HG03439 (cell line): ENCODE measurements at regions not wholly inside any gene's neighbourhood (a gene's known extent, or its start where the extent isn't known, plus 50 kb on each side); places are given as distances from the start of the nearest gene placed in this dataset.

ENCODE experiments used
- ATAC-seq: cut with Tn5 transposase; IDR thresholded peaks from one replicate; pipeline ENCODE4 v1.9.1; 2021; ENCODE audit warnings: mild to moderate bottlenecking, moderate library complexity; ENCODE audit not compliant: unreplicated experiment

DNA sequence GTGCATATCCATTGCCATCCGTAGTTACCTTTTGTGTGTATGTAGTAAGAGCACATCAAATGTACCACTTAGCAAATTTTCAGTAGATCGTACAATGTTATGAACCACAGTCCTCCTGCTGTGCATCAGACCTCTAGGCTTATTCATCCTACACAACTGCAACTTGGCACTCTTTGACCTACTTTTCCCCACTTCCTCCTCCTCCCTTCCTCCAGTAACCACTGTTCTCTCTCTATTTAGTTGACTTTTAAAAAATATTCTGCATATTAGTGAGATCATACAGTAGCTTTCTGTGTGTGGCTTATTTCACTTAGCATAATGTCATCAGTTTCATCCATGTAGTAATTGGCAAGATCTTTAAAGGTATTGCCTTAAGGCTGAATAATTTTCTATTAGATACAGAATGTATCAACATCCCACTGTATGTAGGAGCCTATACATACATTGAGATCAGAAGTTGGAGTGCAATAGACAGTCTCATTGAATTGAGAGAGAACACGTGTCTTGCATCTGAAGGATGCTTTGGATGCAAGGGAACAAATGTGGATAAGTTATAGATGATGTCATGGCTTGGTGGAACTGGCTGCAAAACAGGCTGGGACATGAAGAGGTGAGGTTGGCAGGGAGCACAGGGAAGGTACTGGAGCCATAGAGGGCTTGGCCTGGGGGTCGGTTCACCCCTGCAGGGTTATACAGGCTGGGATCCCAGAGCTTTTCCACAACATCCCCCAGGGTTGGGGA, 83.0 kb upstream of the FAM180A start:
- ATAC-seq = no peak

DNA sequence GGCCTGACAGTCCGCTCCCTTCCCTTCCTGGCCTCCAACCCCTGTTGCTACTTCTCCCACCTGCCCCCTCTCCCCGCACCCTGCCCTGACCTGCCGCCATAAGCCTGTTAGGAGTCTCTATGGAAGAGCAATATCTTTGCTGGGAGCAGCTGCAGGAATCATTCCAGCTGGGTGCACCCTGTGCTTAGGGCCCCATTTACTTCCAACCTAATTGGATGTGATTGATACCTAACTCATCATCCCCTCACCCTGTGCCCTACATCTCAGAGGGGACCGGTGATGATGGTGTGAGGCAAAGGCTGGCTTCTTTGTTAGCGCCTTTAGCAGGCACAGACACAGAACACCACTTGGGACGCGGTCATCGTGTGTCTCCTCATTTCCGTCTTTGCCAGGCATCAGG, 80.0 kb upstream of the FAM180A start:
- no peak for ATAC-seq

DNA sequence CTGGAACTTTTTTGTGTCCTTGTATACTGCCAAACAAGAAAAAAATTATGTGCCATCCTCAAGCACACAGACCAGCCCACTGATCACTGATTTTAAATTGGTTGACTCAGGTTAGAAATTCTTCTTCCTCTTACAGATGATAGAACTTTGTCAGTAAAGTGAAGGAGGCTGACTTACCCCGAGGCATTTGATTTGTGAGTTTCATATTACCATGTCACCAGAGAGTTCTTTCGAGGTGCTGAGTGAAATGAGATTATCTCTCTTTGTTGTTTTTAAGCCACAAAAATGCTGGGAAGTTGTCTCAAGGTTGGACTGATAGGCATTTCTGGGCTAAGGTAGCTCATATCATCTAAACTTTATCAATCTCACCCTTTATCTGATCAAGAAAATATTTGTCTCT, 78.8 kb upstream of the FAM180A start:
- no peak for ATAC-seq

DNA sequence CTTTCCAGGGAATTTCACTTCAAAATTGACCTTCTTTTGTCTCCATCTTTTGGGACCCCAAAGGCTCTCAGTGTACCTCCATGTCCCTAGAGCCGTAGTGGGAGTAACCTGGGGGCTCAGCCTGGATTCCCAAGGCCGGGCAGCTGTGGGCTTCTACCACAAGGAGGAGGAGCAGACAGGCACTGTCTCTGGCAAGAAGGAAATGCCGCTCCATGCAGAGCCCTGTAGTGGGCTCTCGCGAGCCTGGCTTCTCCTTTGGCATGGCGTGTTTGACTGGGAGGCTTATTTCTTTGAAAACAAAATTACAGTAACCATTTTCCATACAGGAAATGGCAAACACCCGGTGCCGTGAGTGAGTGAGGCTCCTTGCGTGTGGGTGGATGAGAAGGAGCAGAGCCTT, 76.8 kb upstream of the FAM180A start:
- ATAC-seq = no peak

DNA sequence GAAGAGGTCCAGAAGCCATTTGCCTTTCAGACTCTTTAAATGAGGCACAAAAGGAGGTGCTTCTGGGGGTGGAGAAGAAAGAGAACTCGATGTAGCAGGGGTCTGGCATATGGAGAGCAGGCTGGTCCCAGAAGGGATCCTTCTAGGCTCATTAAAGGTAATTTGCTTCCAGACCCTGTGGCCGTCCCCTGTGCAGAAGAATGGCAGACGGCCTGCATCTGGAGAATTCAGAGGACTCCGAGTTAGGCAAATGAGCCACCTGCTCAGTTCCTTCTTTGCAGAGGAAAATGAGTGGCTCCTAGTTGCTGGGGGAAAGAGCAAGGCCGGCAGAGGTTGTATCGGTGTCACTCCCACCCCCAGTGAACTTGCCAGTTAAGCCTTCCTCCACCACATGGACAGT, 73.8 kb upstream of the FAM180A start:
- no peak for ATAC-seq

DNA sequence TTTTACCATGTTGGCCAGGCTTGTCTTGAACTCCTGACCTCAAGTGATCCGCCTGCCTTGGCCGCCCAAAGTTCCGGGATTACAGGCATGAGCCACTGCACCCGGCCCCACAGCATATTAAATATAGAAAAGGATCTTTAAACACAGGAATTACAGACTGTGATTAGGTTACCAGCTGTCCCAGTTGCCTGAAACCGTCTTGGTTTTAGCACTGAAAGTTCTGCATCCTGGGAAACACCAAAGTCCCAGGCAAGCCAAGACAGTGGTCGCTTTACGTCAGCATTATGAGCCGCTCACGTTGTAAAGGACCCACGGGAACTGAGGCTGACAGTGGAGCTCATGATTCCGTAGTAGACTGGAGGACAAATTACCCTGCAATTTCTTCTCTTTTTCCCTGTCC, 69.0 kb upstream of the FAM180A start:
- no peak for ATAC-seq

DNA sequence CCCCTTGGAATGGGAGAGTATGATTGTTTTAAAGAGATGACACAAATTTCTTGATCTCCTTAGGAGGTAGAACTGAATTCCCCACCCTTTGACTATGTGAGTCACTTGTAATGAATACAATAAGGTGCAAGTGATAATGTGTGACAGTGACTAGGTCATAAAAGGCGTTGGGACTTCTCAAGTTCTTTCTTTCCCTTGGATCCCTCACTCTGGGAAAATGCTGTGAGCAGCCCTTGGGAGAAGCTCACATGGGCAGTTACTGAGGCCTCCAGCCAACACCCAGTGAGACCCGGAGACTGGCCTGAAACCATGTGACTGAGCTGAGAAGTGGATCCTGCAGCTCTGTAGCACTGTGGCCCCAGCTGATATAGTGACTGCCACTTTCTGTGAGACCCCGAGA, 66.4 kb upstream of the FAM180A start:
- no peak for ATAC-seq

DNA sequence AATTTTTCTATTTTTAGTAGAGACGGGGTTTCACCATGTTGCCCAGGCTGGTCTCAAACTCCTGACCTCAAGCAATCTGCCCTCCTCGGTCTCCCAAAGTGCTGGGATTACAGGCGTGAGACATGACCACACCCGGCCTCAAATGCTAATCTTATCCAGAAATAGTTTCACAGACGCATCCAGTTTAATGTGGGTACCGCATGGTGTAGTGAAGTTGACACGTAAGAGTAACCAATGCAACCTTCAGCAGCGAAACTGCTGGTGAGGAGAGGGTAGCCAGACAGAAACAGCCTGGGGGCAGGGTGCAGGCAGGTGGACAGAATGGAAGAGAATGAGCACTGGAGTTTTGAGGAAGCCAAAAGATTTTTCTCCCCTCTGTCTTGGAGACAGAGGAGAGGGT, 63.5 kb upstream of the FAM180A start:
- ATAC-seq = no peak

DNA sequence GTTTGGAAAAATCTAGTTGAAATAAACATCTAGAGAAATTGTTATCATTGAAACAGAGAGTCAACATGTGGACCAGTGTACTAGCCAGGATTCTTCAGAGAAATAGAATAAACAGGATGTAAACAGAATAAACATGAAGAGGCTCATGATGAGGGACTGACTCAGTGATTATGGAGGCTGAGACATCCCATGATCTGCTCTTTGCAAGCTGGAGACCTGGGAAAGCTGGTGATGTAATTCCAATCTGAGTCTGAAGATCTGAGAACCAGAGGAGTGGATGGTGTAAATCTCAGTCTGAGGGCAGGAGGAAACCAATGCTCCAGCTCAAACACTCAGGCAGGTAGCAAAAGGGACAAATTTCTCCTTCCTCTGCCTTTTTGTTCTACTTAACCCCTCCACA, 62.9 kb upstream of the FAM180A start:
- ATAC-seq = no peak

DNA sequence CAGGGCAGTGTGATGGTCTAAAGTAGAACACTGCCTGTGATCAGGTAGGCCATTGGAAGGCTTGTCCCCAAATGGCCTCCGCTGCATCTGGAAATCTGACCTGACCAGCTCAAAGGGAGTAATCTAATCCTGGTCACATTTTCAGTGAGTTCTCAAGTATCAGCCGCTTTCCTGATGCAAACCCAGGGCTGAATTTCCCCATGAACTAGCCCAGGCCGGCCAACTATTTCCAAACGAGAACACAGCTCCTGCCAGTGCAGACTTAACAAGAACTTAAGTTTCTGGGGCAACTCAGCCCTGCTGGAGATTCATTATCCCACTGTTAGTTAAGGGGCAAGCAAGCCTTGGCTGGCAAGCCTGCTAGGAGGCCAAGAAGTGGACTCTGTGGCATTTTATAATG, 59.6 kb upstream of the FAM180A start:
- ATAC-seq = no peak

DNA sequence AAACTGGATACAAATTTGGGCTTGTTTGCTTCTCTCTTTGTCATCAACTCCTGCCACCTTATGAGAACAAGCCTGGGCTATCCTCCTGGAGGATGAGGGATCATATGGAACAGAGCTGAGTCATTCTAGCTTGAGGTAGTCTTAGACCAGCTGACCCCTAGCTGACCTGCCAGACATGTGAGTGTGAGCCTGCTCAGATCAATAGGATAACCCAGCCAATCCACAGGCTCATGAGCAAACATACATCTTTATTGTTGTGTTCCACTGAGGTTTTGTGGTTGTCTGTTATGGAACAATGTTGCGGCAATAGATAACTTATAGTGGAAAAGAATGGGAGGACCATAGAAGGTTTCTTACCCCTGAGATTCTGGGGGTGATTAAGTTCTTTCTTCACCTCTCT, 54.5 kb upstream of the FAM180A start:
- ATAC-seq = no peak

DNA sequence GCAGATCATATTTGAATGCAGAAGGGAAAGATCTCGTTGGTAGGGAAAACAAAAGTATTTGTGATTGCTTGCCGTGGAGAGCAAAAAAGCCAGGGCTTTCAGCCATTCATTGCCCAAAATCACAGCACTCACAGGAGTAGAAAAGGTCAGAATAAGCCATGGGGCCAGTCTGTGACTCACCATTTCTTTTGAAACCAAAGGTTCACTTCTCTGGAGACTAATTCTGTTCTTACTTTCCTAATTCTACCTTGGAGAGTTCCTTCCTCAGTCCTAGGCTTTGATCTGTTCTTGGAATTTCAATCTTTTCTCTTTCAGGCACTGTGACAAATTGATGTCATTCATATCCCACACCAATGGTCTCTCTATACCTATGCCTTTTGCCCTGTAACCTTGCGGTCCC, 54.1 kb upstream of the FAM180A start:
- ATAC-seq = no peak

DNA sequence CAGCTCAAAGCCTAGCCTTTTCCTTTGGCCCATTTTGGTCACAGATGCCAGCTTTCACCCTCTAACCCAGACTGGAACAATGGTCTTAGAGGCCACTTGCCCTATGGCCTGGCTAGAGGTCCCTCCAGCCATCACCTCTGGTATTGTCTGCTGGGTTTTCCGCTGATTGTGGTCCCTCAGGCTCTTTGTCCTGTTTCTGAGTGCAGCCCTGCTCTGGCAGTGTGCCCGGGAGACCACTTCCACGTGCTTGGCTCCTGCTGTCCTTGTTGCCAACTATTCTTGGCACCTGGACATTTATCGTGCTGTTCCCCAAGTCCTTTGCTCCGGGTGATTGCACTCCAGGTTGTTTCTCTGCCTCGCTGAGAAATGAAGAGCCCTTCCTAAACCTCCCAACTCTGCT, 53.3 kb upstream of the FAM180A start:
- no peak for ATAC-seq

DNA sequence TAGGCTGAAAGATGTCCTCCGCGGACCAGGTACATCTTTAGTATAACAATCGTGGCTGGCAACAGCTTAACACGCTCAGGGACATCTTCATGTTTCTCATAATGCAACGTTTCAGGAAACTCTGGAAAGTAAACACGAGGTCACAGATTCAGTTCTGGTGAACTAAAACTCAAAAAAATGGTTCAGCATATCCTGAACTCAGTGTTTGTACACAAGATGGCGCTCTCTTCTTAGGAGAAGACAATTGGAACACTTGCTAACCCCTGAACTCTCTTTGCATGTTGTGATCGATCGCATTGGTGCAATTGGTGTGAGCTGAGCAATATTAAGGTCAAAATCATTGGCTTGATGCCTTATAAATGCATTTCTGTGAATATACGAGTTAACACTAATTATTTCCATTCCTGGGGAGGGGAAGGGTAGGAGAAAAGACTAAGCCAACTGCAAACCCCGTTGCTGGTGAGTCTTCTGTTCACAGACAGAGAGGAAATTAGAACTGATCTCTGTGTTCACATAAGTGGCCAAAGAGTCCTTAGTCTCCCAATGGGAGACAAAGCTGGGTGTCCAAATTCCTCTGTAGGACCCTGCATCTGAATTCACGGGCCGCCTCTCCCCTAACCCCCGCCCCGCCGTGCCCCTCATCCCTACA, 52.6 kb upstream of the FAM180A start:
- peak; percentile 66 for ATAC-seq

DNA sequence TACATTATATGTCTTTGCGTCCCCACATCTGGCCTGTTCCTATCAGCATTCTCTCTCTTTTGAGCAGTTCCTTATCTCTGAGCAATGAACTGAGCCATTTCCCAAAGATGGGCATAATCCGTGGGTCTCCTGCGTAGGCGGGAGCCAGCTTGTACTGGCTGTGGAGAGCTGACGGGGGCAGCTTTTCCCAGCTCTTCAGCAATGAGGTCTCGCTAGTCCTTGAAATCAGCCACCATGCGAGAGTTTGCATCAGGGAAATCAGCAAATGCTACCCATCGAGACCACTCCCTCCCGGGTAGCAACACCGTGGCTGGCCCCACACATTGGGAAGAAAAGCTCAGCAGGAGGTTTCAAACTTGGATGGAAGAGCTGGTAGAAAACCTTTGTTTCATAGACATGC, 51.9 kb upstream of the FAM180A start:
- ATAC-seq = no peak

DNA sequence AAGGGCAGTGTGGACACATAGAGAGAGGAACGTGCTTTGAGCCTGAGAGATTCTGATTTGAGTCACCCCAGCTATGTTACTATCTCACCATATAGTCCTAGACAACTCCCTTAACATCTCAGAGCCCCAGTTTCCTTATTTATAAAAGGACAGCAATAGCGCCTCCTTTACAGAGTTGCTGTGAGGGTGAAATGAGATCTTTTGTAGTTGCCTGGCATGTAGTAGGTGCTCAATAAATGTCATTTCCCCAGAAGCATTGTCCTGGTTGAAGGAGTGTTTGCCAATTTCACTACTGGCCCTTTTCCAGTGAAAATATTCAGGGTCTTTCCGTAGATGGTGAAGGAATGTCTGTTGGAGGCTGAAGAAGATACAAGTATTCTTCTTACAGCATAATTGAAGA, 51.3 kb upstream of the FAM180A start:
- ATAC-seq = no peak
